GM18907 (cell line): ENCODE measurements at regions not wholly inside any gene's neighbourhood (a gene's known extent, or its start where the extent isn't known, plus 50 kb on each side); places are given as distances from the start of the nearest gene placed in this dataset.
"Not testable (repeated sequence)": the region's sequence is repeated elsewhere in the genome, so short reads cannot be mapped to it uniquely, and the experiment has no call there.

Experiments used
- ATAC-seq: cut with Tn5 transposase; IDR thresholded peaks from one replicate; pipeline ENCODE4 v1.9.1; 2021; ENCODE audit warnings: mild to moderate bottlenecking, moderate library complexity; ENCODE audit not compliant: unreplicated experiment

DNA sequence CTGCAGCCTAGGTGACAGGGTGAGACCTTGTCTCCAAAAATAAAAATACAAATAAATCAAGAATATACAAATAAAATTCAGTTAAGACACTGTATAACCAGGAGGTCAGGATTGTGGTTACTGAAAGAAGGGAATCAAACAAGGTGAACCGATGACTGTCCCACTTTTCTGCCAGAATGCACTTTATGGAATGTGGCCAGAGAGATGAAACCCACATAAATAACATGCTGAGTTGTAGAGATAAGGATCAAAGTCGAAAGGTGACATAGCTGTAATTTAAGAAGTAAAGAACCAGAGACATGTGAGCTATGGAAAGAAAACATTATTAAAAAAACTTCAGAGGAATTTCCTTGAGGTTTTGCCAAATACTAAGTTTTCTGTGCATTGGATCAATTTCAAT is 1098.2 kb upstream of the USP15 start:
- no peak for ATAC-seq

DNA sequence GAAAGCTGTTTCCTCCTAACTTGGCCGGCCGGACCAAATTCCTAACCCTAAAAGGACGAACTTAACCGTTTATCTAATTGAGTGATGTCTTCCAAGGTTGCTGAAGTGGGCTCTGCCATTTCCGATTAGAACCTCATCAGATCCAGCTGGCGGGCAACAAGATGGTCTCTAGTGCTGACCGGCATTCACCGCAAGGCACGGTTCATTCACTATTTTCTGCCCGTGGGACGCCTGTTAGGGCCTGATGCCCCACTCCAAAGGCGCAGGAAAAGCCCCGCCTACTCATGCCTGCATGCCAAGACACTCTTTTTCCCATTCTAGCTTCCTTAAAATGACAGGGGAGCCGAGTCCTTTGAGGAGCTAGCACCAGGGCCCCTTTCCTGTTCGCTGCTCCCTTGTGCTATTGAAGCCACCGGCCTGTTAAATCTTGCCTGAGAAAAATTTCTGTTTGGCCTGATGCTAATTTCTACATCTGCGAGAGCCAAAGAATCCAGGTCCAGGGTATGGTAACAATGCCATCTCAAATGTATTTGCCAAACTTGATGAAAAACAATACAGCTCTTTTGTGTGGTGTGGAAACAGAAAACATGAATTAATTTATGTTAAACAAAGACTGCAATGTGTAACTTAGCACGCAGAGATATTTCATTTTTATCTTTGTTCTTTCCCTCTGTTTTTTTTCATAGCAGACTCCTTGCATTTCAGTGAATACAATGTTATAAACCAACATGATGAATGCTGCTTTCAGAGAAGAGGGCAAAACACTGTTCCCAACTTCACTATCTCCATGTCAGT is 1071.2 kb upstream of the USP15 start:
- ATAC-seq: no peak

DNA sequence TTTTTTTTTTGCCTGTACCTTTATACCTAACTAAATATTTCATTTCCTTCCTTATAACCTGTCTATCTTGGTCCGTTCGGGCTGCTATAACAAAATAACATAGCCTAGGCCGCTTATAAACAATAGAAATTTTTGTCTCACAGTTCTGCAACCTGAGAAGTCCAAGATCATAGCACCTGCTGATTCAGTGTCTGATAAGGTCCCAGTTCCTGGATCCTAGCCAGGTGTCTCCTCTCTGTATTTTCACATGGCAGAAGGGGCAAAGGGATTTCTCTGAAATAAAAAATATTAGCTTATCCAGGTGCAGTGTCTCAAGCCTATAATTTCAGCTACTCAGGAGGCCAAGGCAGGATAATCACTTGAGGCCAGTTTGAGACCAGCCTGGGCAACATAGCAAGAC is 1046.6 kb upstream of the USP15 start:
- no peak for ATAC-seq

DNA sequence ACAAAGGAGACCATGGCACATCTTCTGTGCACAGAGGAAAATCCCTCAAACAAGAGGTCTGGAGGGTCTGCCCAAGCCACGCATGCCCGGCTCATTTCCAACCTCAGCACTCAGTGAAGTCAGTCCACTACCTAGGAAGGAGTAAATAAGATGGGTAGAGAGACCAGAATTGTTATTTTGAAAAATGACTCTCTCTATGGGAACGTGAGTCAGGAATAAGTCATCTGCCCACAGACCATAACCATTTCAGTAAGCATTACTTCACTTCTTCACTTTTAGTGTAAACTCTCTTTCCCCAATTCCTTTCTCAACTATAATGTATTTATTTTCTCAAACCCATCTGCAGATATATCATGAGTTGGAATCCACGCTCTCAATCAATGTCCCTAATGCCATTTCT is 1039.9 kb upstream of the USP15 start:
- no peak for ATAC-seq

DNA sequence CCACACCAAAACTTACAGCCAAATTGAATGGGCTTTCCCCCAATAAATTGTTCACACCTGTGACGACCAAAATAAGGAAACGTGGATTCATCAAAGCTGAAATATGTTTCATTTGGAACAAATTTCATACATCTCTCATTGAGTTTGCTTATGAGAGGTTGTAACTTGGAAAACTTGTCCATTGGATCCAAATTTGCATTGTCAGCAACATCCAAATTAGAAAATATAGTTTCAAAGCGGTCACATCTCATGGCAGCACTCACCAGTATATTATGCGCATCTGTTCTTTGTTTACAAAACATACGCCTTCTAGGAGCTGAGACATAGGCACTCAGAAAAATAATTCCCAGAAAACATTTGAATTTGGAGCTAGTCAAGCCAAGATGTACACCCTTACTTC is 1028.2 kb upstream of the USP15 start:
- ATAC-seq: no peak

DNA sequence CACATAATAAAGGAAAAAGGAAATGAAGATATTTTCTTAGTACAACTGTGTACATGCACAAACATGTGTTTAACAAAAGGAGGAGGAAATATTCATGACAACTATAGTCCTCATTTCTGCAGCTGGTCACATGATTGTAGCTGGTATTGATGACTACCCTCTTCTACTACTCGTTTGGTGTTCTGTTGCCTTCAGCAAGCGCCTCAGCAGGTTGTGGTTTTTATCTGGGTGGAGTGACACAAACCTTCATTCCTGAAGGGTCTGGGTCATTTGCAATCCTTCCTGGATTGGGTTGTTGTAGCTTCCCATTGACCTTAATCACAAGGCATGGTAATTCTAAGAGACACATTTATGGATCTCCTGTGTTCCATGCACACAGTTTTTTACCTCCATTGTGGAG is 1009.9 kb upstream of the USP15 start:
- no peak for ATAC-seq

DNA sequence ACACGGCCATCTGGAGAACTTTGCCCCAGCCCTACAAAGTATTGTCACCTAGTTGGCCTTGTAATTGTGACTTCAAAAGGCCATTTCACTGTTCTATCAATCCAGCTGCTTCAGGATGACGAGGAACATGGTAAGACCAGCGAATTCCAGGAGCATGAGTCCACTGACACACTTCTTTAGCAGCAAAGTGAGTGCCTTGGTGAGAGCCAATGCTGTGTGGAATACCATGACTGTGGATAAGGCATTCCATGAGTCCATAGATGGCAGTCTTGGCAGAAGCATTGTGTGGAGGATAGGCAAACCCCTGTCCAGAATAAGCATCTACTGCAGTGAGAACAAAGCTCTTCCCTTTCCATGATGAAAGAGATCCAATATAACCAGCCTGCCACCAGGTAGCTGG is 1009.1 kb upstream of the USP15 start:
- no peak for ATAC-seq

DNA sequence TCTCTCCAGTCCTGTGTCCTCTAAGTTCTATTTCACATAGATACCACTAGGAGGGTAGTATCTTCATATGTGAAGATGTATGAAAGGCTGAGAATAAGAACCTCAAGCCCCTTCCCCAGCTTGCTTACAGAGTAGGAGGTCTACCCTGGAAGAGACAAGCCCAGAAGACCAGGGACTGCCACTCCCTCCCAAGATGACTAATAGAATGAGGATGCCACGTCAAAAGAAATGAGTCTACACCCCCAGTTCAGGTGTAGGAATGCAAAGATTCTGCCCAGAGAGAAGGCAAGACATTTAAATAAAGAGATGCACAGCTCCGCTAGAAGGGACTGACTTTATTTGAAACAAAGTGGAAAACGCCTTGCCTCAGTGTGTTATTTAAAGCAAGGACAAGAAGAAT is 1006.0 kb upstream of the USP15 start:
- ATAC-seq: no peak

DNA sequence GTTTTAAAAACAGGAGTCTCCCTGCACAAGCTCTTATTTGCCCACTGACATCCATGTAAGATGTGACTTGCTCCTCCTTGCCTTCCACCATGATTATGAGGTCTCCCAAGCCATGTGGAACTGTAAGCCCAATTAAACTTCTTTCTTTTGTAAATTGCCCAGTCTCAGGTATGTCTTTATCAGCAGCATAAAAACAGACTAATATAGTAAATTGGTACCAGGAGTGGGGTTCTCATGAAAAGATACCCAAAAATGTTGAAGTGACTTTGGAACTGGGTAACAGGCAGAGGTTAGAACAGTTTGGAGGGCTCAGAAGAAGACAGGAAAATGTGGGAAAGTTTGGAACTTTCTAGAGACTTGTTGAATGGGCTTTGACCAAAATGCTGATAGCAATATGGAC is 995.9 kb upstream of the USP15 start:
- not testable (repeated sequence) for ATAC-seq

DNA sequence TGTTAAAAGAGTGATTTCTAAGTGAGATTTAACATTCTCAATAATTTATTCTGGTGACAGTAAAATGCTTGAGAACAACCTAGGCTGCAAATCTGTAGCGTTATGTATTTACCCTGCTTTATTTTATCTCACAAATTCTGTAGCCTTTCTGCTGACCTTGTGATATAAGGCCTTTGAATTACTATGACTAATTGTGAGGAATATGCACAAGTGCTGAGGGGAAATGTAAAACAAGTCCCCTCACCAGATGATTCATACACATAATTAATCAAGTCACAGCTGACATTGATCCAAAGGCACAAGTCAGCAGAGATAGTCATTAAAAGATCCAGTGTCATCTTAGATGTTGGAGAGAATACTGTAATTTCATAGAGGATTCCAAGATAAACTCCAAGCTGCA is 992.7 kb upstream of the USP15 start:
- no peak for ATAC-seq

DNA sequence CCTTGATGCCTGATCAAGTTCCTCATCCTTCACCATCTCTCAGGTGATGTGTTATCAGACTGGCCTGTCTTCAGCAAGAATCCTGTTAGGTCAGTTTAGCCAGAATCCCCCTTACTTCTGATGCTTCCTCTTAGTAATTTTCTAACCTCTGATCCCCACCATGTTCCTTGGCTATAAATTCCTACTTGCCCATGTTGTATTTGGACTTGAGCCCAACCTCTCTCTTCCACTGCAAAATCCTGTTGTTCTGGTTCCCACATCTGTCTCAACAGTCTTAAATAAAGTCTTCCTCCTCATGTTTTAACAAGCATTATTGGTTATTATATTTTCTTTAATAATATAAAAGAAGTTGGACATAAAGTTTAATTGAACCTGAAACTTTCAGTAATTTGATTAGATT is 987.8 kb upstream of the USP15 start:
- no peak for ATAC-seq

DNA sequence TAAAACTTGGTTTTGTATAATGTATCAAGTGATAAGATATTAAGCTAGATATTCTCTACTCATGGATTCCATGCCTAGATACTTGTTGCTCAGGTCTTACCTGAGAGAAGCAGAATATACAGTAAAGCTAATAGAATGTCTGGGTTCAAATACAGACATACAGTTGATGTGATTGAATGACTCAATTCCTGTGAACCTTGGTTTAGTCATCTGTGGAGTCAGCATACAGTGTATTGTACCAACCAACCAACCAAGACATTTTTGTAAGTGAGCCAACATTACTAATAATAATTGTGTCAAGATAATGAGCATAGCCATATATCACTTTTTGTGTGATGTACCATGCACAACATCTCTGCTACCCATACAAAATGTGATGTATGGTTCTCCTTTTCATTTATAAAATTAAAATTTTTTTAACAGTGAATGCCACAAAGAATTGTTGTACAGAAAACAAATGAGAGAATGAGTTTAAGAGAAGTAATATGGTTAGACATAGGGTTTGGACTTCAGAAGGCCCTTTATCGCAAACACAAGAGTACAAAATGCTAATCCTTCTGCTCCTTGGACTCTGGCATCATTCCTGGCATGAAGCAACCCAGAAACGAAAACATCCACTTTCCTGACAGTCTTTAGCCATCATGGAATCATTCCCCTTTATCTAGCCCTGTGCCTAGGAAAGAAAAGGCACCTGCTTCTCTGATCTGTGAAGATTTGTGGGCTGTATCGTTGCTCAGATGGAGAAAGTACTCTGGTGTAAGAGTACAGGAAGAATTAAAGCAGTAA is 977.2 kb upstream of the USP15 start:
- no peak for ATAC-seq

DNA sequence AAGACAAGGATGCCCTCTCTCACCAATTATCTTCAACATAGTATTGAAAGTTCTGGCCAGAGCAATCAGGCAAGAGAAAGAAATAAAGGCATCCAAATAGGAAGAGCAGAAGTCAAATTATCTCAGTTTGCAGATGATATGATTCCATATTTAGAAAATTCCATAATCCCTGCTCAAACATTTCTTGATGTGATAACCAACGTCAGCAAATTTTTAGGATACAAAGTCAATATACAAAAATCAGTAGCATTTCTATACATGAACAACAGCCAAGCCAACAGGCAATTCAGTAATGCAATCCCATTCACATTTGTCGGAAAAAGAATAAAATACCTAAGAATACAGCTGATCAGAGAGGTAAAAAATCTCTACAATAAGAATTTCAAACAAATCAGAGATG is 969.7 kb upstream of the USP15 start:
- ATAC-seq: no peak

DNA sequence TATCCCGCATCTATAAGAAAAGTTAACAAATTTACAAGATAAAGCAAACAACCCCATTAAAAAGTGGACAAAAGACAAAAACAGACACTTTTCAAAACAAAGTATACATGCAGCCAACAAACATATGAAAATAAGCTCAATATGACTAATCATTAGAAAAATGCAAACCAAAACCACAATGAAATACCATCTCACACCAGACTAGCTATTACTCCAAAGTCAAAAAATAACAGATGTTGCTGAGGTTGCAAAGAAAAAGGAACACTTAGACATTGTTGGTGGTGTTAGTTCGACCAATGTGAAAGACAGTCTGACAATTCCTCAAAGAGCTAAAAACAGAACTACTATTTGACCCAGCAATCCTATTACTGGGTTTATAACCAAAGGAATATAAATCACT is 968.6 kb upstream of the USP15 start:
- no peak for ATAC-seq

DNA sequence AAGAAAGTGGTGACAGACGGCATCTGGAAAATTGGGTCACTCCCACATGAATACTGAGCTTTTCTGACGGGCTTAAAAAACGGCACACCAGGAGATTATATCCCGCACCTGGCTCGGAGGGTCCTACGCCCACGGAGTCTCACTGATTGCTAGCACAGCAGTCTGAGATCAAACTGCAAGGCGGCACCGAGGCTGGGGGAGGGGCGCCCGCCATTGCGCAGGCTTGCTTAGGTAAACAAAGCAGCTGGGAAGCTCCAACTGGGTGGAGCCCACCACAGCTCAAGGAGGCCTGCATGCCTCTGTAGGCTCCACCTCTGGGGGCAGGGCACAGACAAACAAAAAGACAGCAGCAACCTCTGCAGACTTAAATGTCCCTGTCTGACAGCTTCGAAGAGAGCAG is 966.2 kb upstream of the USP15 start:
- ATAC-seq: not testable (repeated sequence)

DNA sequence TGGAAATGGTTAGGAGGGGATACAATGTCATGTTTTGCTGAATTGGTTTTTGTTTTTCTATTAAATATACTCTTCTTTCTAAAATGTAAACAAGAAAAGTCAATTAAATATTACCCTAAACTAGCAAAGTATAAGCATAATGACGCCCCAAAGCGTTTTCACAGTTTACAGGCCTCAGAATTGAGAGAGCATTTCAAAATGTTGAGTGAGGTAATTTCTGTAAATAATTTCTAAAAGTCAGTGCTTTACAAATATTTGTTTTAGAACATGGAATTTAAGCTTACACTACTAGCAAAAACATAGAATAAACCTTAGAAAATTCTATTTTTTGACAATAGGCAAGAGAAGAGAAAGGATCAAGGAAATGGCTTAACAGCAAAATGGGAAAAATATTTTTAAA is 958.4 kb upstream of the USP15 start:
- ATAC-seq: no peak

DNA sequence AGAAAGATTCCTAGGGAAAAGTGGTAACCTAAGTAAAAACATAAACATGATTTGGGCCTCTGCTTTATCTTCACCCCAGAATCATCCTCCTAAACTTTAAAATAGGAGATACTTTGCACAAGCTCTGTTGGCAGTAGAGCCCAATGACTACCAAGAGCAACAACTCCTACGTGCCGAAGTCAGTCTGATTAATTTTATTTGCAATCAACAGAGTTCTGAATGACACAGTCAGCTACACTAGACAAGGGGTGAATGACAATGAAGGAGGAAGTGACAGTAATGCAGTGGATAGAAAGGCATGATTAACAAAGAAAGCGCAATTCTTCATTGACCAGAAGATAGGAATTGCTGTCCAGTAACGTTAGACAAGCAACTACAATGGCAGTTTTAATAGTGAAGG is 957.9 kb upstream of the USP15 start:
- no peak for ATAC-seq

DNA sequence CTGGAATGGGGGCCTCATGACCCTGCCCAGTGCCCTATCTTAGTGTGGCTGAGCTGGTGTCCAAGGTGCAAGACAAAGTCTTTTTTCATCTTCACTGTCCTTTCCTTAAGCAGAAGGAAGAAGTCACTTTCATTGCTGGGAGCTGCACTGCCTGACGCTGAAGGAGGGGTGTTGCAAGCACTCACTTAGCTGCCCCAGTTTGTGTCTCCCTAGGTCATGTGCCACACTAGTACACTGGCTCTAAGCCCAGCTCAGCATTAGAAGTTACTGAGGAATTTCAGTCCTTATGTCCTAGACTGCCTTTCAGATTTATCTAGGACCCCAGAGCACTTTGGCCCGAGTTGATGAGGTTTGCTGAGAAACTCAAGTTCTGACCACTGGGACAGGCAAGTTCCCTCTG is 952.0 kb upstream of the USP15 start:
- no peak for ATAC-seq

DNA sequence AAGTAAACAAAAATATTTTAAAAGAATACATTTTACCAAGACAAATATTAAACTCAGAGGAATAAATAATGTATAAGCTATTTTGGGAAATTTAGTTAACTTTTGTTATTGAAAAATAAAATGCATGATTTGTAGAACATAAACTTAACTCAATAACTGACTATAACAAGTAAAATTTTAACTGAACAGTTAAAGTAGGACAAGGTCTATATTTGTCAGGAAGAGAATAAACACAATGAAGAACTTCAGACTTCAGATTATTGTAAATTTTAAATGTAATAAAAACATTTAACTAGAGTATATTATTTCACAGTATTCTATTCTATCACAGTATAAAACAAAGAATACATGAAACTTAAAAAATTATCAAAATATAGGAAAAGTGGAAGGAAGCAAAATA is 948.8 kb upstream of the USP15 start:
- ATAC-seq: no peak

DNA sequence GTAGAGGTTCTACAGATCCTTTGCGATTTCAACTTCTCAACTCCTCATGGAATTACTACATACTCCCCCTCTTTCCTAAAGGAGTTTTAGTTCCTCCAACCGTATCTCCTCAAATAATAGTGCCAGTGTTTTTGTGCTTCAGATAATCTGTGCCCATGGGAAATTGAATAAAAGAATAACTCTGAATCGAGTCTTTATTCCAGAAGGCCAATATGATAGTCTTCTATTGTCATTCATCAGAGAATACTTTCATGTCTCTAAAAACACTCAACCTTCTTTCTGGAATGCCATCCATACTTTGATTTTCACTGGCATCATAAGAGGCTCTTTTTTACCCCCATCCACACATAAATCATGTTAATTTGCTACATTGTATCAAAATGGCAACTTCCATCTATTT is 911.3 kb upstream of the USP15 start:
- ATAC-seq: no peak

DNA sequence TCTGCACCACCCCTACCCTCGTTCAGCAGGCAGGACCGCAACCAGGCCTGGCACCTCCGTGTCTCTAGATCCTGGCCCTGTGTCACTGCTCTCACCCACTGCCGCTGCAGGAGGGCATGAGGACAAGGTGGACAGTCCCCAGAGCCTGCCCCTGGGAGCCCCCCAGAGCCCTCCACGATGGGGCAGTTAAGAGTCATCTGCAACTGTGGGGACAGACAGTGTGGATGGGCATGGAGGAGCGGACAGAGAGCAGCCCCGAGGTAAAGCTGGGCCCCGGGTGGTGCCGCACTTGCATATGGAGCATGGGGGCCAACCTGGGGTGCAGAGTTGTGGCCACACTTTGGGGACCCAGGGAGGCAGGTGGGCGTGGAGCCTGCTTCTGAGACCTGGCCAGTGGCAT is 905.1 kb upstream of the USP15 start:
- no peak for ATAC-seq

DNA sequence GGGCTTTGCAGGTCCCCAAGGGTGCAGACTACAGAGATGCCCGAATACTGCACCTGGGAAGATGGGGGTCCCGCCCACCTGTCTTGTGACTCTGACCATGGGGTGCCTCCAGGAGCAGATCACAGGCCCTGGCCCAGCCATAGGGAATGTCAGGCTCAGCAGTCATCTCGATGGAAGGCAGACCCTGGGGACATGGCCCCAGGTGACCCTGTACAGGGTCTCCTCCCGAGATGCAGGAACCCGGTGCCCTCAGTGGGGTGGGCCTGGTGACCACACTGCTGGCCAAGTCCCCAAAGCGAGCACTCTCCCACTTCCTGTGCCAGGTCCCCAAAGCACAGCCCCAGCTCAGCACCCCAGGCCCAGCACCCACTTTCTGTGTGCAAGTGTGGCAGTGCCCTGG is 903.7 kb upstream of the USP15 start:
- no peak for ATAC-seq

DNA sequence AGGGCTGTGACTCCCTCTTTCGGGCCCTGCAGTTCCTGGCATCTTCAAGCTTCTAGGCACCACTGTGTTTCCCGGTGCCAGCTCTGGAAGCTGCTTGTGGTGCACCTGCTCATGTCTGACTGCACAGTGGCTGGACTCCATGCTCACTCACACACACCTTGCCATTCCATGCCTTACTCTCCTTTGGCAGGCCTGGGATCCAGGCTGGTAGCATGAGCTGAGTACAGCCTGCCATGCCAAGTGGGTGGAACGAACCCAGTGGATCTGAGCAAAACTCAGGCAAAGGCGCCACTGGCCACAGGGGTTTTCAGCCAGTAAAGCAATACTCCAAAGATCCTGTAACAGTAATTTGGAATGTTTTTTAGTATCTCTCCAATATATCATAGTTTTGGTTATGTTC is 902.7 kb upstream of the USP15 start:
- ATAC-seq: no peak
